Upper lobe of left lung (tissue), 4 donors: ENCODE measurements at regions not wholly inside any gene's neighbourhood (a gene's known extent, or its start where the extent isn't known, plus 50 kb on each side); places are given as distances from the start of the nearest gene placed in this dataset.

Experiments used
- CTCF ChIP-seq, 6 experiments: fragments of 450-650 bp in 4 of 6; fragments of 200-600 bp in 2 of 6; sonication (generic) in 2 of 6; IDR thresholded peaks; one replicate each; pipeline ENCODE4 v1.5.1; 2016 to 2019; ENCODE audit warnings: antibody characterized with exemption in 6 of 6
- POLR2A ChIP-seq, 4 donors: fragments of 450-650 bp; IDR thresholded peaks; one replicate each; pipeline ENCODE4 v1.5.1; 2016 to 2017; ENCODE audit warnings: antibody characterized with exemption in 4 of 4, mild to moderate bottlenecking in 2 of 4
- POLR2AphosphoS5 ChIP-seq, 2 donors: sonication (generic); formaldehyde crosslinking; IDR thresholded peaks; one replicate each; pipeline ENCODE4 v1.5.1; 2017; ENCODE audit warnings: antibody characterized with exemption in 2 of 2

DNA sequence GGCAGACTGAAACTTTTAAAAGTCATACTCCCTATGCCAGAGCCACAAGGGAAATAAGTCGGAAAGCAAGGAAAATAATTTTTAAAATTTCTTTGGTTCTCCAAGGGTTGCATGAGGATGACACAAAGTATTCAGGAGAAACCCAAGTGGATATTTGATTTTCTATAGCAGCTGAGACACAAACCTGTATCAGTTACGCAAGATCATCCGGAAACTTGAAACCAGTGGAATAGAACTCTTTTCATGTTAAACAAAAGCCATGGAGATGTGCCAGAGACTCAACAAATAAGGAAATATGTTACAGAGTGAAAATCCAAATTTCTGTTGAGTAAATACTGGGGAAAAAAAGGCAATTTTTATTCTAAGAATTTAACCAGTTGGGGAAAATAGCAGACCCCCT lies 294.7 kb downstream of the KIF2B start:
- TF ChIP-seq CTCF (IDR thresholded peaks at IDR 0.05) (no peak), POLR2A (IDR thresholded peaks at IDR 0.05) (no peak), POLR2AphosphoS5 (IDR thresholded peaks at IDR 0.05) (no peak)
